HuH-7.5 (cell line): ENCODE measurements at regions not wholly inside any gene's neighbourhood (a gene's known extent, or its start where the extent isn't known, plus 50 kb on each side); places are given as distances from the start of the nearest gene placed in this dataset.

Experiments used
- DNase-seq: peaks from one replicate; pipeline ENCODE4 v3.0.0; 2011; ENCODE audit warnings: low spot score

DNA sequence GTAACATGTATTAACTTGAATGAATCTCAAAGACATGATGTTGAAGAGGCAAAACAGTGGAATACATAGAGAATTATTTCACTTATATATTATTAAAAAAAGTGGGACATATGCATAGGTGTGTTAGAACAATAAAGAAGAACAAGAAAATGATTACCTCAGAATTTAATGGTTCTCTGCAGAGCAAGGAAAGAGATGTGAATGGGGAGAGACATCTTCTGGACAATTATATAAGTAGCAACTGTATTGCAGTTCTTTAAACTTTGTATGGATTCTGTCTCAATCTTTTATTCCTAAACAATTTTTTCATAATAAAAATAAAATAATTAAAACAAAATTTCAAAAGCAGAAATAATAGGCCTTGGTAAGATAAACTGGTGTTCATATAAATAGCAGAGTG, 674.9 kb upstream of the ADGRL4 start:
- no peak for DNase-seq

DNA sequence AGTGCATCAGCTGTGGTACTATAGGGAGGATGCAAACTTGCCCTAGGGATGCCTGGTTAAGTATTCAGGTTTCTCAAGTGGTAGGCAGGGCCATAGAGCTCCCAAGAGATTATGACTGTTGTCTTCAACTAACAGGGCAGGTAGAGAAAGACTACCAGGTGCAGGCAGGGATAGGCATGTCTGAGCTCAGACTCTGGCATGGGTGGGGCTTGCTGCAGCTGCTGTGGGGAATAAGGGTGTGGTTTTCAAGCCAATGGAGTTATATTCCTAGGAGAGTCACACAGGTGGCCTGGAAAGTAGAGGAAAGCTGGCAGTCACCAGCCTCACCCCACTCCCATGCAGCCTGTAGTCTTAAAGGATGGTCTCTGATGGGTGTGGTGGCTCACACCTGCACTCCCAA, 673.4 kb upstream of the ADGRL4 start:
- DNase-seq: no peak

DNA sequence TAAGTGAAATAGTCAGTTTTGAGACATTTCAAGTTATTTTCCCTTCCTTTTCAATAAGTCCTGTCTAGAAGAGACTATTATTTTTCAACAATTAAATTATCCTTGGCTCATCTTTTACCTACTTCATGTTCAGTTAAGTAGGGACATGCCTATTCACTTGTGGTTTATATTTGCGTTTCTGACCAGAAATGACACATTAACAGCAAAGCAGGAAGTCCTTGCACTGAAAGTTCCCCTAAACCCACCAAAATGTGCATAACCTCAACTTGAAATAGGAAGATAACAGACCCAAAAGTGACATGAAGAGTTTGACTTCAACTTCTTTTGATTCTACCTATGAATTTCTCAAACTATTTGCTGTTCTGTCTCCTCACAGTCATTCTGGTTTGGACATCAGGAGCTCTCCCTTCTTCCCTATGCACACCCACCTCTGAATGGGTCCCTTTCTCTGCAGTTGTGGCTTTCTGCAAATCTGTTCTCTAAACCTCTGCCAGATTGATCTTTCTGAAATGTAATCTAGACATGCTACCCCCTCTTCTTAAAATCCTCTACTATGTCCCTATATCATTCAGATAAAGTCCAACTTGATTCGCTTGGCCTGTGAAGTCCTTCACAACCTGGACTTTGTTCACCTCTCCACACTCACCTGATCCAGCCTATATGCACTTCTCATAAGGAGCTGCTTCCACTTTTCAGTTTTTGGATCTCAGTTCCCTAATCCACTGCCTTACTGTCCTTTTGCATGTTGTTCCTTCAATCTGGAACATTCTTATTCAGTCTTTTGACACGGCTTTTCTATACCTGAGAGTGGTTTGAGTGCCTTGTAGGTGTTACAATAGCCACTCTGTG, 661.5 kb upstream of the ADGRL4 start:
- DNase-seq: no peak

DNA sequence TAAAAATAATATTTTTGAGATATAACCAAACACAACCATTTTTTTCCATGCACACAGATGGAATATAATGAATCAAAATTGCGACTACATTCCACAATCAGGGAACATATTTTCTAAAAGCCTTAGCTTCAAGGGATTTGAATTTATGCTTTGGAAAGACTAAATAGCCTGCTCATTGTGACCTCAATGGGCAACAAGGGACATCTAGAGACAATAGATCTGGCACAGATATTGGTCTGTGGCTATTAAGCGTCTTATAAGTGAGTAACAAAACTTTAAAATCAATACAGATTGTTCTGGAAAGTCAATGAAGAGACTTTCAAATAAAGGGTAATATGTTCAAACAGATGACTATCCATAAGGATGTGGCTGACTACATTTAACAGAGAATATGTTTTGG, 660.6 kb upstream of the ADGRL4 start:
- no peak for DNase-seq

DNA sequence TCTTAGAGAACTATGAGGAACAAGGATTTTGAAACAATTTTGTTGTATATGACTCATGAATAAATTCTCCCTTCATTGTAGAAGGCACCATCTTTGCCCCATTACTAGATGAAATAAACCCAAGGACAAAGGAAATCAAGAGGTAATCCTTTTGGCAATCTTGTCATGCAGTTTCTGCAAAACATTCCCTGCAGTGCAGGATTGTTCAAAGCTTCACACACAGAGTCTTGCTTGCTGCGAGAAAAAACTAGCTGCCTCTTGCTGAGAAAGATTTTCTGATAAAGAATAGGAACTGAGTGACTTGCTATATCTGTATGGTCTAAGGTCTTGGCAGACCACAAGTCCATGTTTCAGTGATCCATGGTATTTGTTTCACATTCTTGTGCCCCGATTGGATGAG, 657.4 kb upstream of the ADGRL4 start:
- DNase-seq: no peak

DNA sequence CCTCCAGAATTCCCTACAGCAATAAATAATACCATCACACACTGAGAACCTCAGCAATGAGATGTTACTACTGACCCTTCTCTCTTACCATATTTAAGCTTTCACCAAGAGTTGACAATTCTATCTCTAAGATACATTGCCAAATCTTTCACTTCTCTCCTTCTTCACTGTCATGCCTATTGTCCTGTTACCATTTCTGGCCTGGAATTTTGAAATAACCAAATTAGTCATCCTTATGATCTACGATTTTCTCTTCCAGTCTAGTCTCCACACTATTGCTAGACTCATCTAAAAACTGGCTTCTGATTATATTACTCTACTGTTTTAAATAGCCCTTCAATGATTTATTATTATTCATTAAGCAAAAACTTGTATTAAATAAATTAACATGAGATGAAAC, 656.1 kb upstream of the ADGRL4 start:
- no peak for DNase-seq

DNA sequence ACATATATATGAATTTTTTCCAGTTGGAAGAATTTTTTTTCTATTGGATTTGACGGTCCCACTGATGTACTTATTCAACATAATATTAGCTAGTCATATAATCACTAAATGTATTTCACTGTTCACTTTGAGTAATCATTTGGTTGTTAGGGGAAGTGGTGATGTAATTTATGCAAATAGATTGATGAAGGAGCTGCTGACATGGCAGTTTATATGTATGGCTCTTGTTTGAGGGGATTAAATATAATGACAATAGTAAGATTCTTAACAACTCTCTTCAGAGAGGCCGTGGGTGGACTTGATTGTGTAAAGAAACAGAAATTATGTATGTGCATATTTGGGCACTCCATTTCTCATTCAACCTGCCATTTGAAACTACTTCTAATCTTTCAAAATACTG, 653.6 kb upstream of the ADGRL4 start:
- no peak for DNase-seq

DNA sequence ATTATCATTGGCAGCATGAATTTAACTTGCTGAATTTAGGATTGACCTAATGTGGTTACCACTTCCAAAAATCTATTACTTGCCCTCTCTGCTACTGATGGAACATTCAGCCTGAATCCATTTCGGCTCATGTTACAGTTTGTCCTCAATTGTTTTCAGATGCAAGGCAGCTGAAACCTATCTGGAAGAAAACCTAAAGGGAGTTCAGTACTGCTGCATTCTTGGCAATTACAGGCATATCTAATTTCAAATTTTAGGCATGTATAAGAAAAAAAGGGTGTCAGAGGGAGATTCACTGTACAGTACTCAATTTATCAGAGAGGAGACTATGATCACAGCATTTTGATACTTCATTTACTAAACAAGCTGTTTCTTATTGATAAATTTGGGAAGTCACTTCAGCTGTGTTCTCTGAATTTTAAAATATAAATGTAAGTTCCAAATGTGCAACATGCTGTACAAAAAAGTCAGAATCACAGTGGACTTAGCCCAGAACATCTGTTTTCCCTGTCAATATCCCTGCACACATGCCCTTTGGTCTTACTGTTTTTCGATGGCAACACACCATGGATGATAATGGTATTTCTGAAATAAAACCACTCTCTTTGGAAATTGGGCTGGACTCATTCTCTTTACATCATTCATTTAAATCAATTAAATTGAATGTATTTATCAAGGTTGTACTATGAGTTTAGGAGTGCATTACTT, 651.6 kb upstream of the ADGRL4 start:
- DNase-seq: no peak

DNA sequence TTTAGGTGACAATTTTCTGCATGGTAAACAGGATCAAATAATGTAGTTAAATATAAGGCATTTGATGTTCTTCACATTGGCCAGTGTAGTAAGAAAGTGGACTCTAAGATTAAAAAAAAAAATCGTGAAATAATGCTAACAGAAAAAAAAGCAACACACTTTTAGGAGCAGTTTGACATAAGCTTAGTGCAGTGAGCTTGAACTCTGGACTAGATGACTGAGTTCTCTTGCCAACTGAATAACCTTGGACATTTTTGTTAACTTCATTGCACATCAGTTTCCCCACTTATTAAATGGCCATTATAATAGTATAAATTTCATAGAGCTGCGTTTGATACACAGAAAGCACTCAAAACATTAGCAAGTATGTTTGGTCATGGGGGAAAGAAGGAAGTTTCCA, 649.3 kb upstream of the ADGRL4 start:
- DNase-seq: no peak

DNA sequence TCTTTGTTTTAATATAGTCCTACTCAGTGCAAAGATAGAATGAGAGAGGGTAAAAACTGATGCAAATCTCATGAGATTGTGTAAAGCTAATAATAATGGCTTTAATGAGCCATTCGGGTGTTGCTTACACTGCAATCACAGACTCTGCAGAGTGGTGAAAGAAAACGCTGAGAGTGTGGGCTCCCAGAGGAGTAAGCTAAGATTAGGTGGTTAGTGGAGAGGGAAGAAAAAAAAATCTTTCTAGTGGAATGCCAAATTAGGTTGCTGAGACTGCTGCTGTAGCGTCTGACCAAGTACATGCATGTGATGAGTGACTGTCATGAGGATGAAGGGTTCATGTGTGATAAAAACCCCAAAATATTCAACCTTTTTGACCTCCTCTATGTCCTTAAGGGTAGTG, 645.9 kb upstream of the ADGRL4 start:
- DNase-seq: no peak

DNA sequence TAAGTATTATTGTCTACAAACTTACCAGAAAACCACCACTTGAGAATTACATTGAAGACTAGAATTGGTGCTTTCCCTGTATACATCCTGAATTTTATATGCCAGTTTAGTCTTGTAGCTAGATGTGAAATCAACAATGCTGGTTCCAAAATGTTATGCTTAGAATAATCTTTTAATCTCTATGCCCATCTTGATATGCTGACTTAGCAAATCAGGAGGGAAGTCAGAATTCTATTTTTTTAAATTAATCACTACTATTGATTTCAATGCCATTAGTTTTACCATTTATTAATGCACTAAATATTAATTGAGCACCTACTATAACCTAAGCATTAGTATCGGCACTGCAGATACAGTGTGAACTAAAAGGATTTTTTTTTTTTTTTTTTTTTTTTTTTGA, 641.6 kb upstream of the ADGRL4 start:
- no peak for DNase-seq

DNA sequence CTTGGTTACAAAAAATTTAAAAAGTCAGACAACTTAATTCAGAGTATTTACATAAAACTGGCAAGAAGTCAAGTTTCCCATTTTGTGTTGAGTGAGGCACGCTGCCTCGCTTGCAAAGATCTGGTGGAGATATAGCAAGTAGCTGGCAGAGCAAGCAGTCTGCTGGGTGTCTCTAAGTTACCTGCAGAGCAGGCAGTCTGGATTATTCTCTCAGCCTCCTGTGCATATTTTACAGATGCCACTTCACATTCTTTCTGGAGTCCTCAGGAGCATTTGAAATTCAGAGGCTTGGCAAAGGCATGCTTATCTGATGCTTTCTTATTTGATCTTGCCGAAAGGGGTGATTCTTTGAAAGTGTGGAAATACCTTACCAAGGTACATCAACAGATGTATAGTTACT, 640.4 kb upstream of the ADGRL4 start:
- DNase-seq: no peak

DNA sequence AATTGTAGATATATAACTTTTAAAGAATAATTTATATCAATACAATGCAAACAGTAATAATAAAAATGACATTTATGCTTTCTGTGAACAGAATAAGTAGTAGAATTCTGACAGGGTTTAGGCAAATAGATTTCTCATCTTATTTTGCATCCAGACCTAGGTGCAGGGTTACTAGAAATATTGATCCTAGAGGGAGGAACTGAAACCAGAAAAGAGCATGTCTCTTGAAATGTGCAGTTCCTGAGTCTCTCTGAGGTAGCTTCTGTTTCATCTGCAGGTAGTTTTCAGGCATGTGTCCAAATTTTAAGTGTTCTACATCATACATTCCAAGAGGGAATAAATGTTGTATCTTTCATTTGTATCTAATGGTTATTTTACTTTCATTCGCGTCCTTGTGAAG, 631.9 kb upstream of the ADGRL4 start:
- no peak for DNase-seq

DNA sequence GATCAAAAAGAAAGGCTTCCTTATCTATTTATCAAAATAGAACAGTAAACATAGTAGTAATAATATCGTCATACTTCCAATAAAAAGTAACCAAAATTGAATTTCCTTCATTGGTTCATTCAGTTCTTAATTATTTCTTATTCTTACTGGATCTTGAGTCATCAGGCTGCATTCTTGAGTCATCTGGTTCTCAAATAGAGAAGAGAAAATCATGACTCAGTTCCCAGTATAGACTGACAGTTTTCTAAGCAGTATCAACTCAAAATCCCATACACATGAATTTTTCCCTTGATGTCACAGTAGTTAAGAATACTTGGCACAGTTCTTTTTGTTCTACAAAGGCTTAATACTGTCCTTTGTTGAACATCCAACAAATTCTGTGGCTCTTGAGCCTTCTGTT, 626.9 kb upstream of the ADGRL4 start:
- no peak for DNase-seq

DNA sequence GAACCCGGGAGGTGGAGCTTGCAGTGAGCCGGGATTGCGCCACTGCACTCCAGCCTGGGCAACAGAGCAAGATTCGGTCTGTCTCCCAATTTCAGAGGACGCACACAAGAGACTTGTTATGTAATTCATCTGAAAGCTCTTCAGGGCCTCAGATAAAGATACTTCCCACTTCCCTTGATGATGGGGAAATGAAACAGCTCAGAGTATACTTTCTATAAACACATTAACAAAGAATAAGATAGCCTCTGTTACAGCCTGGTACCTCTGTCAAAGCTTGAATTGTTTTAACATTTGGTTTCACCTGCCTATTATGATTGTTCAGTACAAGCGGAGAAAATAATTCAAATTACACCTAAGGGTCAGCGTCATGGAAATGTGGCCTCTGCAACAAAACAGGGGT, 622.9 kb upstream of the ADGRL4 start:
- DNase-seq: no peak

DNA sequence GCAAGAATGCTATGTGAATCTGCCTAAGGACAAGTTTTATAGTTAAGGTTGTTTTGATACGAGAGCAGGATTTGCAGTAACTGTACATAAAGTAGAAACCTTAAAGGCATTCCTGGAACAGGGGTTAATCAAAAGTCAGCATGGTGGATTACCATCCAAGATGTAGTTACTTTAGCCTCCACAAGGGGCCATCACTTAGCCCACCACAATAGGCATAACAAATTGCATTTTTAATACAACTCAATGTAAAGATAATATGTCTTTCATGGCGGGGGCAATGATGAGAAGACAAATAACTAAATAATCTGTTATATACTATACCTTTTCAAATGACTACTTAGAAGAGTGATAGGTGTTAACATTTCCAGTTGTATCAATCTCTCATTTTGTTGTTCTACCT, 611.2 kb upstream of the ADGRL4 start:
- DNase-seq: no peak

DNA sequence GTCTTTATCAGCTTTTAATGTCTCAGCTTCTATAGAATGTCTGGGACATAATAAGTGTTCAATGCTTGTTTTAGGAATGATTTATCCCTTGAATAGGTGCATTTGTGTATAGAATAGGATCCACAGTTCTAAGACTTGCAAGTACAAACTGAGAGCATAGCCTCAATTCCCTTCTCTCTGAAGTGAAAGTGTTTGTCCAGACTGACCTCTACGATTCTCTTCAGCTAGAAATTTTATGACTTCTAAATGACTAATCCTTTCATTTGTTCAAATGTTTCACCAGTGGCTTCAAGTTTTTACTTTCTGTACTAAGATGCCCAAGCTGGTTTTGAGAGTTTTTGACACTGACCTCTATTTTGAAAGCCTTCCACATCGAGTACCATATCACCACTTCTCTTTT, 608.2 kb upstream of the ADGRL4 start:
- no peak for DNase-seq

DNA sequence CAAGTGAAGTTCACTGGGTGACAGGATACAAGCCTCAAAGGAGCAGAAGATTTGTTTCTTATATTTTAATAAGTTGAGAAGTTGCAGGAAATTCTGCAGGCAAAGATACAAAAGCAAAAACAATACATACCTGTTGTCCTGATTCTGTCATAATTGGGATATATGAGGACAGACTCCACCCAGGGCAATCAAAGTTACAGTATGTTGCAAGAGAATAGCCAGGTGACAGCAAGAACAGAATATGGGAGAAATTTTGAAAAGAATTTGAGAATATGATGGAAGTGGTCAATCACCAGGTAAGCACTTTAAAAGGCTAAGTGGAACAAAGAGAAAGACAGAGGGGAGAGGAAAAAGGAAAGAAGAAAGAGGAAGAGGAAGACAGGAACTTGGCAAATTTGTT, 607.6 kb upstream of the ADGRL4 start:
- DNase-seq: no peak

DNA sequence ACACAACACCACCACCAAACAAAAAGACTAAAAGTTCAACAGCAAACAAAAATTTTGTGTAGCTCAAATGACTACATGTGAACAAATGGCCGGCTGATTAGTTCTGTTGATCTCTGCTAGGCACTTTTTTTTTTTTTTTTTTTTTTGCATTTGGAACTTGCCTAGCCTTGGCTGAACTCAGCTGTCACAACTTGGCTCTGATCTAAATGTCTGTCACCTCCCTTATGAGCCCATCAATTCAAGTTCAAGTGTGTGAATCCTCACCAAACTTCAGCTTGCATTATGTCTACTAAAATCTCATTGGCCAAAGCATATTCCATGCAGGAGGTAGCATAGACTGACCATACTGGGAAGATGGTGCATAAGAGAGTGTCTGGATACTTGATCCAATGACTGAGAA, 606.5 kb upstream of the ADGRL4 start:
- DNase-seq: no peak

DNA sequence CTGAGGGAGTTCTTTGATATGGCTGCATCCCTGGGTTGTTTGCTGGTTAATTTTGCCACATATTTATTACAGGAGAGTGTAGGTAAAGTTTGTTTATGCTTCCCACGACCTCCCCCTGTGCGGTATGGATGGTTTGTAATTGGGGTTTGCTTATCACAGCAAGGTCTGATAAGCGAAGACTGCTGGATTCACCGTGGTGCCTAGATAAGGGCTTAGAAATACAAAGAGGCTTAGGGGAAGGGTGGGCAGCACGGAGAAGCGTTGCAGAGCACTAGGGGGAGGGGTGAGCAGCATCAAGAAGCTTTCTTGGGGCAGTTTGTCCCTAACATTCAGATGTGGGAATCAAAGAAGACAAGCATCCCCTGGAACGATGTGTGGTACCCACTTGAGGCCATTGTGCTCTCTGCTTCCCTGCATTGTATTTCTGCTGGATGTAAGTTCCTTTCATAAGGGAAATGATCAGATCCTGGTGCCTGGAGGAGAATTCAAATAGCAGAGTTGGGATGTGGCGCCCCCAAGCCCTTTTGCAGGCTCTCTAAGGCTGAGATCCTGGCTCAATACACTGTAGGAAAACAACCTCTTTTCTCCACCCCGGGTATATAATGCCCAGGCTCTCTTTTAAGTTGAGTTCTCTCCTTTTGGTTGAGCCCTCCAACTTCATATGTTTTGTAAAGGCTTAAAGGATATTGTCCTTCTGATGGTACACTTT, 598.1 kb upstream of the ADGRL4 start:
- DNase-seq: no peak

DNA sequence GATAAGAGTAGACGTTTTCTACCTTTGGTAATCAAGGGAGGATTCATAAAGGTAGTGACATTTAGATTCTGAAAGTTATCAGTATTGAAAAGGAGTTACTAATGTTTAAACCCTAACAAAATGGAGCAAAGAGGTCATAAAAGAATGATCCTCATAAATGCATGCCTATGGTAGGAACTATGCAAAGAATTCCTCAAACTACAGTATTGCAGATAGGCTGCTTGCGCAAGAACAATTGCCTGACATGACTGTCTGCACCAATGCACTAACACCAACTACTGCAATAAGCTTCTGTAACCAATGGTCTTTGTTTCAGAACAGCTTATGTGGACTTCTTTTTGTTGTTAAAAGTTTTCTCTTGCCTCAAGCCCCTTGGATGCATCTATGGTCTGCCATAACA, 597.3 kb upstream of the ADGRL4 start:
- peak; percentile 8 for DNase-seq

DNA sequence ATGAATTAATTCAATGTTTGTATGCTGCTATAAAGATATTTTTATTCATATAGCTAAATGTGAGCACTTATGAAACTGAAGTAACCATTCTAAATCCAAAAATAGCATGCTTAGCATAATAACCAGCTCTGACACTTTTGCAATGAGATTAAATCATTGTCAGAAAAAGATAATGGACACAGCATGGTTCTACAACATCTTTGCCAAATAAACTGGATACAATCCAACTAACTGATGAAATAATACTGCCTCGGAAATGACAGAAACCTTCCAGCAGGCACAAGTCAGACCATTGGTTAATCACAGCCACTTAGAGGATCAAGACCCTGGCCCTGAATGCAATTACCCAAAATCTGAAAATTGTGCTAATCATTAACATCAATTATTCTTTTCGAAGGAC, 592.7 kb upstream of the ADGRL4 start:
- DNase-seq: no peak

DNA sequence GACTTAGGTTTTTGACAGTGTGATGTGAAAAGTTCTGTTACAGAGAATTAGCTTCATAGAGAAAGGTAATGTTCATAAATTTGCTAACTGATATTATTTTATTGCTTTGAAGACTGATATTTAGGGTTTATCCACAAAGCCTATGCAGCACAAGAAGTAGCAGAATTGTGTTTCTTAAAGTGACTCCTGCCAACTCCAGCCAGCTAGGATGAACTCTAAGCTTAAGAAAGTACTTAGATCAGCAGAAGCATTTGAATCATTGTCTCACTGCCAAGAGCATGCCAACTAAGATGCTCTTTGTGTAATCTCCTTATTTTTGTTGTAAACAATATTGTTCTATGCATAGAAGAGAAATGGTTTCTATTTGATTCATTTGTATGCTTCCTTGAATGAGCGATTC, 589.4 kb upstream of the ADGRL4 start:
- DNase-seq: no peak
